ENCODE measurements at regions not wholly inside any gene's neighbourhood (a gene's known extent, or its start where the extent isn't known, plus 50 kb on each side); places are given as distances from the start of the nearest gene placed in this dataset.

DNA sequence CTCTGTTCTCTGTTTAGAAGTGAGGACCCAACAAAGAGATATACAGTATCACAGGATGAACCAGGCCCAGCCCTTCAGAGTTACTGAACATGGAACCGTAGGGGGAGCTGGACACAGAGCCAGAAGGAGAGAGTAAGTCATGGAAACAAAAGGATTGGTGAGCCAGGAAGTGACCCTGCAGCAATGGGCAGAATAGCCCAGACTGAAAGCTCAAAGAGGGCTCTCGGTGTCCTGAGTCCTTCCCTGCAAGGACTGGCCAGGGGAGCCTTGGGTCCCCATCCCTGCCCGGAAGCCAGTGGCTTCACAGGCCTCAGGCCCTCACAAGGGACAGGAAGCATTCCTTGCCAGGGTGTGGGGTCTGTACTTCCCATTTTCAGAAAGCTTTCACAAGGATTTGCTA lies 150.6 kb downstream of the SPATA19 start:
- Histone ChIP-seq H3K27me3 (ENCODE audit: control insufficient read depth, insufficient read depth, low read length) (no peaks in the 10 kb centered on the region), H3K4me1 (ENCODE audit: control insufficient read depth, insufficient read depth, low read length) (no peaks in the 10 kb centered on the region), H3K27ac (ENCODE audit: low read length) (no peak overlapping the region), H3K4me3 (ENCODE audit: low read depth in 2 of 2, low read length in 2 of 2) (no peak overlapping the region), H3K36me3 (ENCODE audit: control insufficient read depth, insufficient read depth, low read length) (no peaks in the 10 kb centered on the region), H3K9me3 (ENCODE audit: control insufficient read depth, insufficient read depth, low read depth, low read length) (no peaks in the 10 kb centered on the region)
- no peak for ATAC-seq
- DNase-seq (ENCODE audit: low read depth, low spot score), result no peak
- intact Hi-C loops (cut with micrococcal nuclease; ENCODE audit: unreplicated experiment) (no loop called here), in situ Hi-C loops (cut with HindIII; ENCODE audit: low pct_unique_long_range_greater_than_20kb, low sequenced_read_pairs) (no loop called here)
- POLR2A ChIA-PET, result no interaction called here
- no peak for TF ChIP-seq REST (IDR thresholded peaks at IDR 0.05; ENCODE audit: insufficient read depth in 1 of 2, low read depth in 2 of 2, low read length in 1 of 2)
- no peak for TF ChIP-seq TCF7L2 (IDR thresholded peaks at IDR 0.05; ENCODE audit: low read depth, low read length)
- TF ChIP-seq SIN3A (IDR thresholded peaks at IDR 0.05; ENCODE audit: borderline replicate concordance, insufficient read depth, low read depth, low read length), result no peak
- no peak for TF ChIP-seq POLR2AphosphoS5 (IDR thresholded peaks at IDR 0.05; ENCODE audit: low read depth, low read length)
- no peak for TF ChIP-seq CTCF (IDR thresholded peaks at IDR 0.05)
- CTCF ChIA-PET, result no interaction called here
- BruUV-seq (replicated peaks), result no TSS peak

DNA sequence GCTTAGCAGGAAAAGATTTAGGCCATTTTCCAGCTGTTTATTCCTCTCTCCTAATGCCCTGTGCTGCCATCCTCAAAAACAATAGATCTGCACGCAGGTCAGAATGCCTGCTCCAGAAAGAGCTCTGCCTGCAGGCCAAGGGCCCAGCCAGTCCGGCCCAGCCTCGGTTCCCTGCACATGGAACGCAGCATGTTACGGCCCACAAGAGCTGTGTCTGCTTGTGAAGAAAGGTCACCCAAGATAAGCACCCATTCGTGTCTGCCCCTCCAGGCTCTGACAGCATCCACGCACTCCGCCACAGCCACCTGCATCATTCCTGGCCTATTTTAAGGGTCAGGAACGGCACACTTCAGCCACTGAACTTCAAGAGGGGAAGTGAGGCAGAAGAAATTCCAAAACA lies 152.2 kb downstream of the SPATA19 start:
- TF ChIP-seq SIN3A (IDR thresholded peaks at IDR 0.05; ENCODE audit: borderline replicate concordance, insufficient read depth, low read depth, low read length), result no peak
- TF ChIP-seq TCF7L2 (IDR thresholded peaks at IDR 0.05; ENCODE audit: low read depth, low read length), result no peak
- no peak for TF ChIP-seq CTCF (IDR thresholded peaks at IDR 0.05)
- TF ChIP-seq POLR2AphosphoS5 (IDR thresholded peaks at IDR 0.05; ENCODE audit: low read depth, low read length), result no peak
- no peak for TF ChIP-seq REST (IDR thresholded peaks at IDR 0.05; ENCODE audit: insufficient read depth in 1 of 2, low read depth in 2 of 2, low read length in 1 of 2)
- POLR2A ChIA-PET, result no interaction called here
- no peaks in the 10 kb centered on the region for H3K27me3 ChIP-seq (ENCODE audit: control insufficient read depth, insufficient read depth, low read length)
- no TSS peak for BruUV-seq (replicated peaks)
- no peak for ATAC-seq
- H3K4me3 ChIP-seq (ENCODE audit: low read depth in 2 of 2, low read length in 2 of 2), result no peak overlapping the region
- in situ Hi-C loops (cut with HindIII; ENCODE audit: low pct_unique_long_range_greater_than_20kb, low sequenced_read_pairs) (no loop called here), intact Hi-C loops (cut with micrococcal nuclease; ENCODE audit: unreplicated experiment) (no loop called here)
- no peaks in the 10 kb centered on the region for H3K4me1 ChIP-seq (ENCODE audit: control insufficient read depth, insufficient read depth, low read length)
- no peaks in the 10 kb centered on the region for H3K9me3 ChIP-seq (ENCODE audit: control insufficient read depth, insufficient read depth, low read depth, low read length)
- H3K27ac ChIP-seq (ENCODE audit: low read length), result no peak overlapping the region
- H3K36me3 ChIP-seq (ENCODE audit: control insufficient read depth, insufficient read depth, low read length), result no peaks in the 10 kb centered on the region
- CTCF ChIA-PET, result no interaction called here
- no peak for DNase-seq (ENCODE audit: low read depth, low spot score)

All from Panc1 (cell line).